GM19463 (cell line): ENCODE measurements at regions not wholly inside any gene's neighbourhood (a gene's known extent, or its start where the extent isn't known, plus 50 kb on each side); places are given as distances from the start of the nearest gene placed in this dataset.
"Not testable (repeated sequence)": the region's sequence is repeated elsewhere in the genome, so short reads cannot be mapped to it uniquely, and the experiment has no call there.

Experiments
- ATAC-seq: cut with Tn5 transposase; IDR thresholded peaks from one replicate; pipeline ENCODE4 v1.9.1; 2021; ENCODE audit warnings: mild to moderate bottlenecking, moderate library complexity; ENCODE audit not compliant: unreplicated experiment

DNA sequence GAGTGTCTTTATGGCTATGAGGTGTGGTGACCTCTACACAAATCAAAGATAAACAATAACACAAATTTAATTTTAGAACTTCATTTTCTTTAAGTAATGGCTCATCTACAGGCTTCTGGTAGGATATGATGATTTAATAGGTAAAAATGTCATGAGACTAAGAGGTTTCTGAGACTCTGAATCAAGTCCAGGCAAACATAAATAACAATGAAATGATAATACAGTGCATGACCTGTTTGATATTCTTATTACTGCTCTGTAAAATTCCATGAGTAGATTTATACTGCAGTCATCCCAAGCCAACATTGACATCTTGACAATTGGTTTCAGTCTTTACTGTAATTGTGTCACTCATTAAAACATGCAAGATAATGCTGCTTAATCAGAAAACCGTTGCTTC is 936.8 kb downstream of the MCTP2 start:
- no peak for ATAC-seq

DNA sequence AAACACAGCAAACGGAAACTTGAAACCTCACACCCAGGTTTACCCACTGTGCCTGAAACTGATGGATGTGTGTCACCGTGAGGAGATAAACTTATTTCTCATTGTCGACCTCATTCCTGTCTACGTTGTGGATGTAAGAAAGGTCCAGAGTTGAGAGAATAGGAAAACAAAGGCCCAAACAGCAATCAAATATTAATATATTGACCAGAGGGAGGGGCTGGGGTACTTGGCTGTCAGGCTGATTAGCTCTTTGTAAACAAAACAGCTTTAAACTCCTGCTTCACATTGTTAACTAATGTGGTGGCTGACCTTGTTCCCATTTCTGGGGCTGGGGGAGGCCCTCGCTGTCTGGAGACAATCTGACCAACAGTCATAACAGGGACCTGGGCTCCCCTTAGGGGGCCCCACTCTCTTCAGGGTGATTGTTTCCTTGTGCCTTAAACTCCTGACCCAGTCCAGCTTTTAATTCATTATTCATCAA is 937.6 kb downstream of the MCTP2 start:
- no peak for ATAC-seq

DNA sequence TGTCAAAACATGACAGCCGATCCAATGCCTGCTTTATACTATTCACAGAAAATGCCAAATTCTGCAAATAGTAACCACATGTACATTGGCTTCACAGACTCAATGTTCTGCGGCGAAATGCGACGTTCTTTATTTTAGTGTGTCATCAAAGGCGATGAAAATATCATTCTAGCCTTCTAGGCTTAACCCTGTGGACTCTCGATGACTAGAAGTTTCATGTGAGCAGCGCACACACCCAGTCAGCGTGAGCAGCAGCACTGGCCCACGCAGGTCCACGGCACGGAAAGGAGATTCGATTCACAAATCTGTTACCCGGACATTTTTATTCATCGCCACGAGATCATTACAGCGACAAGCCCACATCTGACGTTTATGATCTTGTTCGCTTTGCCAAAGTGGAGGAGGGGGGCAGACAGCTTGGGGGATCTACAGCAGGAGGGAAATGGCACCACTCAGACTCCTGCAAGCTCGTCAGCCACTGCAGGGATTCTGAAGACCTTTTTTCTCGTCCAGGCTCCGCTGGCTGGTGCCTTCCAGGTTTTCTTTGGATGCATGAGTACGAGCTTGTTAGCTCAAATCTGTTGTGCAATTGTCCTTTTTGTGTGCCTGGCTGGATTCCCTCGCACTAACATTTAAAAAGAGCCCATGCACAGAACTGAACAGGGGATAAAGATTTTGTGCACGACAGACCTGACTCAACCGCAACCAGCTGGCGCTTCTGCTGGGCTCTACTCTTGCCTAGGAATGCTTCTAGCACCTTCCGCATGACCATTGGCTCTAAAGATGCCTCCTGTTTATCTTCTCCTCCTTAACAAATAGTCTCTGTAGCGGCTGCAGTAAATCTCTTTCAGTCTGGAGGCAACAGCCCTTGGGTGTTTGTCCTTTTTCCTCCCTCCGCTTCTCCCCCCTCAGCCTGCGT is 938.4 kb downstream of the MCTP2 start:
- ATAC-seq, result no peak

DNA sequence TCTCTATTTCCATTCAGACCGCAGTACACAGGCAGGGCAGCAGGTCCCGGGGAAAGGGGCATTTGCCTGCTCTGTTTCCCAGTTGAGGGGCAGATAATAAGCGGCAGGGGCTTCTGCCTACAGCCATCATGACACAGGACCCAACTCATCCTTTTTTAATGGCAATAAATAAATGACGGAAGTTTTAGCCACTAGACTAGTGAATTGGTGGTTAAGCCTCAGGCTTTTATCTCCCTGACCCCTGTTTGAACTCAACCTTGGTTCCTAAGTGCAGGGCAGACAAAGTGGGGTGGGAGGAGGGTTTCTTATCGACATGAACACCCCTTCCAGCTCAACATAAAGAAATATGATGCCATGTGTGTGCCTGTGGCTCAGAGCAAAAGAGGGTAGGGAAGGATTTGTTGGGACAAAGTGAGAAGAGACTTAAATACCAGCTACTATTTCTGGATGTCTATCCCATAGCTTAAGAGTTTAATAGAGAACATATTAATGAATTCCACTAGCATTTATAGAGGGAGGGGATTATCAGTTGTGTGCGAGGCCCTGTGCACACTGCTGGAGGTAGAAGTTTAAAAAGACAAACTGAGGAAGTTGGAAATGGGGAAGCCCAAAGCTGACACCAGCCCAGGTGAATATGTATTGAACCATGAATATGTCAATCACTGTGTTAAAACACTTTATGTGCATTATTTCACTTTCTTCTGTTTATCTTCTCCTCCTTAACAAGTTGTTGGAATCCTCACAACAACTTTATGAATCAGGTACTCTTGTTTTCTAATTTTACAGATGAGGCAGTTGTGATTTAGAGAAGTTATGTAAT is 939.4 kb downstream of the MCTP2 start:
- ATAC-seq, result no peak

DNA sequence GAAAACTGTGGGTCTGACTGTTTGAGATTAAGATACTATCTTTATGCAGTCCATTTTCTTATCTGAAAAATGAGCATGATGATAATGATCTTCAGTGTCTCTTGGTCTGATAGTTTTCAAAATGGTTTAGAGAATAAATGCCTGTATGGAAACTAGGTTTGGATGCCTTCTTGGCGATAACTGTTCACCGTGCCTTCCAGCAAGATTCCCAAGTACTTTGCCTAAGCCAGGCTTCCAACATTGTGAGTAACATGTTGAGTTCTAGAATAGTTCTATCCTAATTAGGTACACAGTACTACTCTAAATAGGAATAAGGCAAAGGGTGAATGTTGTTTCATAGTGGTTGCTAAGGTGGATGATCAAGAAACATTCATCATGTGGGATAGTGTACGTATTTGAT is 940.2 kb downstream of the MCTP2 start:
- ATAC-seq, result no peak

DNA sequence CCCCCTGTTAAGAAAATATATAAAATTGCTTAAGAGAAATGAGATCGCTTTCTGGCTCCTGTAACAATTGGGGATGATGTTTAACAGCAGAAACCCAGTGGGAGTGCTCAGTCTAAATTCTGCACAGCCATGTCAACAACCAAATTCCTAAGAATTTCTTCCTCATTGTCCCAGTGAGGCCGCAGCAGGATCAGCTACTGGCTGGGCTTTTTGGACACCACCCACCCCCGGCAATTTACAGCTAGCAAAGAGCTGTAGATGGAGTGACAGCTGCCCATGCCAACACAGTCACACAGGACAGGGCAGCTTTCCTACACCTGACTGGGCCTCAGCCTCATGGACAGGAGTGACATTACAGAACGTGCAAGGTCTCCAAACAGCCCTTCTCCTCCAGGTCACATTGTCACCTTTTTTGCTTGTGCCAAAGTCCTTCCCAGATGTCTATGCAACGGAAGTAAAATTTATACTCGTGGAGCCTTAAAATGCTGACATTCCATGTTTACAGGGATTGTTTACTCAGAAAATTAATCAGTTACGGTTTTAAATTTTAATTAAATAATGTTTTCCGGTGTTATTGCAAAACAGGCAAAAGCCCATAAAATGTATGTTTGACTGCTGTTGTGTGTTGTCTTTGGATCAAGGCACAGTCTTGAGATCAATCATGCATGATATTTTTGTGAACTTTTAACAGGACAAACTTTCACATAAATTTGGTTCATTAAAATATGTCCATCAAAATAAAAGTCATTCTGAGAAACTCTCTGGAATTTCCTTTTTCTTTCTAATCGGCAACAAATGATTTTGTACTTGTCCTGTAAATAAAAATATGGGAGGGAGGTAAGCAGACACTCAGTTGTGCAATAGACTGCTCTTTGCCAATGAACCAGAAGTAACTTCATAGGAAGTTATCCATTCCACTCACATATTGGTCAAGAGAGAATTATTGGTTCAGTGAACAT is 943.2 kb downstream of the MCTP2 start:
- no peak for ATAC-seq

DNA sequence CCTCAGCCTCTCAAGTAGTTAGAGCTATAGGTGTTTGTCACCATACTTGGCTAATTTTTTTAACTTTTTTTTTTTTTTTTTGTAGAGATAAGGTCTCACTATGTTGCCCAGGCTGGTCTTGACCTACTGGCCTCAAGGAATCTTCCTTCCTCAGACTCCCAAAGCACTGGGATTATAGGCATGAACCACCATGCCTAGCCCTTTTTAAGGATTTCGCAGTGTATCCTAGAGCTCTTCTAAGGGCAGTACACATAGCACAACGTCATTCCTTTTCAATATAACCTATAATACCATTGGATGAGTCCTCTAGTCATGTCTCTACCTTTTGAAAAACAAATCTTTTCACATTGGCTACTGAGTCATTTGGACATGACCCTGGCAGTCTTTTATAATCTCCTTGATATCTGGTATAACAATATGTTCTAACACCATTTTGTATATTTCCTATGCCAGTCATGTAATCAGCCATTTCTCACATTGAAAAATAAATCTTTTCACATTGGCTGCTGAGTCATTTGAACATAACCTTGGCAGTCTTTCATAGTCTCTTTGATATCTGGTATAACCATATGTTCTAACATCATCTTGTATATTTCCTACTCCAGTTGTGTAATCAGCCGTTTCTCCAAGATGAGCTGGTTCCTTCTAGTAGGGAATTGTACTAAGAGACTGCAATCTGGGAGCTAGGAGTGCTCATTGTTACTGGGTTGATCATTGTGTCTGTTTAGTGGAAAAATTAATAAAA is 944.7 kb downstream of the MCTP2 start:
- no peak for ATAC-seq

DNA sequence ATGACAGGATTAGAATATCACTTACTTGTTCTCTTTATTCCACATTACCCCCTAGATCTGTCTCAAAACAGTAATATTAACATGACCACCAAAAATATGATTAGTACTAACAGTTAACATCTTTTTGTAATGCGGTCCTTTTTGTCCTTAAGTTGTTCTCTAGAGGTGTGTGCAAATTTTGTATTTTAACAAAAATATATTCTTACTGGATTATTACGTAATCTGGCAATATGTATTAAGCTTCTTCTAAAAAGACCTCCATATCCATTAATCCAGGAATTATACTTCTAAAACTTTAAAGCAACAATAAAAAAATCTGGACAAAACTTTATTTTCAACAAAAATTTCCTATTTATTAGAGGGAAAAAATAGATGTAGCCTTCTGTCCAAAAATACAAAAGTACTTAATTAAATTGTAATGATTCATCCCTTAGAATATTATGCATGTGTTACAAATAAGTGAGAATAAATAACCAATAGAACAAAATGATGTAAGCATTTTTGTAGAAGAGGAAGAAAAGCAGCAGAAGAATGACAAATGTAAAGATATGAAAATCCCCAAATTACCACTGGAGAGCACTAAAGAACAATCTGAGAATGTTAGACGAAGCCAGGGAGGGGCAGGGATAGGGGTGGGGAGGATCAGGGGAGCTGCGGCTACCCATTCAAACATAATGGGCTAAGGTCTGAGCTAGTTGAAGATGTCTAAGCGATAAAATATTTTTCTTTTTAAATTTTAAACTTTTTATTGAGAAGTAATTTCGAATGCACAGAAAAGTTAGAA is 945.6 kb downstream of the MCTP2 start:
- no peak for ATAC-seq

DNA sequence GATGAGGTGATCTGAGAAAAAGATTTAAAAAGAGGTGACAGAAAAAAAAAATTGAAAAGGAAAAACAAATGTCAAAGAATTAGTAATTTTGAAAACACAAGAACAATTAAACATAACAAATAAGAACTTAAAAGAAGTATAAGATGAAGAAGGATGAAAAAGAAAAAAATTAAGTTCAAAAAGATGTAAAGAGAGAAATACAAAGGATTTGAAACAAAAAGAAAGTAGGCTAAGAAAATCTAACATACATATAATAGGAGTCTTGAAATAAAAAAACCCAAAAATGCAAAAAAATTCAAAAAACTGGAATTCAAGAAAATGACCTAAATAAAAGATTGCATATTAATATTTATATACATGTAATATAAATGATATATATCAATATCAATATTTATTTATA is 949.2 kb downstream of the MCTP2 start:
- ATAC-seq, result no peak

DNA sequence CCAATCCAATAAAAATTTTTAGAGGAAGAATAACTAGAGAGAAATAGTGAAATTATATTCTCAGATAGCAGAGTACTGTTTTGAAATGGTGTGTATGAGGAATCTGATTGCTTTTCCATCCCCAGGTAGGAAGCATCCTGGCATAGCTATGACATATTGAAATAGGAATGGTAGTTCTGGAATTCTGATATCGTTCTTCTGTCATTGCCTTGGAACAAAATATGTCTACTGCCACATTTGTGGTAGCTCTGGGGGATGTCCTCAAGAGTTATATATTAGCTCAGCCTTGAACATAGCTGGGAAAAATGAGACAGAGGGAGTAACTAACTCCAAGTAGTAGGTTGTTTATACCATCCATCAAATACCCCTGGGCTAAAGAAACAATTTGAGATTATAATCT is 950.7 kb downstream of the MCTP2 start:
- no peak for ATAC-seq

DNA sequence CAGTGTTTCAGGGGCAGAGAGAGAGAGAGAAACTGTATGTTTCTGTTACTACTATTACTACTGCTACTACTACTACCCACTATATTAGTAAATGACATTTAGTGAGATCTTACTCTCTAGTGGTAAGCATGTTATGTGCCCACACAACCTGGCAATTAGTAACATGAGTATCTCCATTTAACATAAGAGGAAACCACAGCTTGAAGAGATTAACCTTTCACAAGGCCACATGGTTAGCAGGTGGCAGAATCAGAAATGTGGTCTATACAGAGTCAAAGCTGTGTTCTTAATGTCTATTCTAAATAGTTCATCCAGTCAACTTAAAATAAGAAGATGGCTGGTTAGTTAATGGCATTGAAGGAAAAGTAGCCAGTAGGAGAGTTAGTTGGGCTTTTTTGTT is 961.6 kb downstream of the MCTP2 start:
- ATAC-seq, result no peak

DNA sequence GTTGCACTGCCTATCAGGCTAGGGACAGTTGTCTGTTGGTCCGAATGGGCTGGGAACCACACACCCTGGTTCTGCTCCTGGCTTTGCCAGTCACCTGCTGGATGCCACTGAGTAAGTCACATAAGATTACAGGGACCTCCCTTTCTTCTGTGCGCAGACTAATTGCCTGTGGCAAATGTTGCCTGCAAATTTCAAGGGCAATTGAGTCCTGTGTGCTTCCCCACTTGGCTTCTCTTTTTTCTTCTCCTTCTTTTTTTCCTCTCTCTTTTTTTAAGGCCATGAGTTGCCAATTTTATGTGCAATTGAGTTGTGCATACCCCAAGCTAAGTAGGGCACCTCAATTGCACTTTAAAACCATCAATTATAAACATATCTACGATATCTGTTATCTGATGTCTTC is 963.4 kb downstream of the MCTP2 start:
- ATAC-seq, result no peak

DNA sequence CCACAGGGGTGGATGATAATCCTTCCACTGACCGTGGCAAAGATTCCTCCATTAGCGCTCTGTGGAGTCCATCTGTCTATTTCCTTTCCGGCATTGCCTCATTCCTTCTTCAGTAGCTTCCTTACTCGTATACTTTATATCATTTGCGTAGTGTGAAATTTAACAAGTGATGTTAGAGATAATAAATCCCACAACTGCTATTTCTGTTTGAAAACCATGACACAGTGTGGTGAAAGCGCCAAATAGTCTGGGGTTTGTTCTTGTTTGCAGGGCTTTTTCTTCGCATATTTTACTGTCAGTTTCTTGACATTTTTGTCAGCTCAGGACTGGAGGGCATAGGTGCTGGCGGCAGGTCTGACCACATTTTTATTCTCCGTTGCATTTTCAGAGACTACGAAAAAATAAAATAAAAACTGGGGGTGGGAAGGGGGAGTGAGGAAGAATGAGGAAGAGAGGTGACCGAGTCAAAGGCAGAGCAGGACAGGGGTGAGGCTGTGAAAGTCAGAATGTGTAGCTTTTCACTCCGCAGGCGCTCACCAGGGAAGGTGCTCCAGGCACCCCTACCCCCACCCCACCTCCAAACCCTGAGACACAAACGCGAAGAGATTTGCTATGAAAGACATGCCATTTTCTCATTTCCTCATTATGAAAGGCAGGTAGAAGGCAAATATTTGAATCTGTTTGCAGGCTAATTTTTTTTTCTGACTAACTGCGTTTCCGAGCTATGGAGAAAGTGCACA is 965.0 kb downstream of the MCTP2 start:
- no peak for ATAC-seq

DNA sequence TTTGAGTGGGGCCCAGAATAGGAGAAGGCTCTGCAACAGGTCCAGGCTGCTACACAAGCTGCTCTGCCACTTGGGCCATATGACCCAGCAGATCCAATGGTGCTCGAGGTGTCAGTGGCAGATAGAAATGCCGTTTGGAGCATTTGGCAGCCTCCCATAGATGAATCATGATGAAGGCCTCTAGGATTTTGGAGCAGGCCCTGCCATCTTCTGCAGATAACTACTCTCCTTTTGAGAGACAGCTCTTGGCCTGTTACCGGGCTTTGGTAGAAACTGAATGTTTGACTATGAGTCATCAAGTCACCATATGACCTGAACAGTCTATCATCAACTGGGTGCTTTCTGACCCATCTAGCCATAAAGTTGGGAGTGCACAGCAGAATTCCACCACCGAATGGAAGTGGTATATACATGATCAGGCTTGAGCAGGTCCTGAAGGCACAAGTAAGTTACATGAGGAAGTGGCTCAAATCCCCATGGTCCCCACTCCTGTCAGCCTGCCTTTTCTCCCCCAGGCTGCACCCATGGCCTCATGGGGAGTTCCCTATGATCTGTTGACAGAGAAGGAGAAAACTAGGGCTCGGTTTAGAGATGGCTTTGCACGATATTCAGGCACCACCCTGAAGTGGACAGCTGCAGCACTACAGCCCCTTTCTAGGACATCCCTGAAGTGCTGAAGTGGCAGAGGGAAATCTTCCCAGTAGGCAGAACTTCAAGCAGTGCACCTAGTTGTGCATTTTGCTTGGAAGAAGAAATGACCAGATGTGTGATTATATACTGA is 971.4 kb downstream of the MCTP2 start:
- no peak for ATAC-seq

DNA sequence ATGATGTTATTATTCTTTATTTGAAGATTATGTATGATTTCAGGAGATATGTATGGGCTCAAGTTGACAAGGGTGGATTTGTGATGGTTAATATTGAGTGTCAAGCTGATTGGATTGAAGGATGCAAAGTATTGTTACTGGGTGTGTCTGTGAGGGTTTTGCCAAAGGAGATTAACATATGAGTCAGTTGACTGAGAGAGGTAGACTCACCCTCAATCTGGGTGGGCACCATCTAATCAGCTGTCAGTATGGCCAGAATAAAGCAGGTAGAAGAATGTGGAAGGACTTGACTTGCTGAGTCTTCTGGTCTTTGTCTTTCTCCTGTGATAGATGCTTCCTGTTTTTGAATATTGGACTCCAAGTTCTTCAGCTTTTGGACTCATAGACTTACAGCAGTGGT is 973.7 kb downstream of the MCTP2 start:
- ATAC-seq, result no peak

DNA sequence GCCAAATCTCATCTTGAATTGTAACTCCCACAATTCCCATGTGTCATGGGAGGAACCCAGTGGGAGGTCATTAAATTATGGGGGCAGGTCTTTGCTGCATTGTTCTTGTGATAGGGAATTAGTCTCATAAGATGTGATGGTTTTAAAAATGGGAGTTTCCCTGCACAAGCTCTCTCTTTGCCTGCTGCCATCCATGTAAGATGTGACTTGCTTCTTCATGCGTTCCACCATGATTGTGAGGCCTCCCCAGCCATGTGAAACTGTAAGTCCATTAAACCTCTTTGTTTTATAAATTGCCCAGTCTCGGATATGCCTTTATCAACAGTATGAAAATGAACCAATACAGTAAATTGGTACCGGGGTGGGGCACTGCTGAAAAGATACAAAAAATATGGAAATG is 974.5 kb downstream of the MCTP2 start:
- ATAC-seq, result not testable (repeated sequence)

DNA sequence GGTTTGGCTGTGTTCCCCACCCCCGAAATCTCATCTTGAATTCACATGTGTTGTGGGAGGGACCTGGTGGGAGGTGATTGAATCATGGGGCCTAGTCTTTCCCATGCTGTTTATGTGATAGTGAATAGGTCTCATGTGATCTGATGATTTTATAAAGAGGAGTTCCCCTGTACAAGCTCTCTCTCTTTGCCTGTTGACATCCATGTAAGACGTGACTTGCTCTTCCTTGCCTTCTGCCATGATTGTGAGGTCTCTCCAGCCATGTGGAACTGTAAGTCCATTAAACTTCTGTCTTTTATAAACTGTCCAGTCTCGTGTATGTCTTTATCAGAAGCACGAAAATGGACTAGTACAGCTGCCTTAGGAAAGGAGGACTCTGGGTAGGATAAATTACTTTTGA is 976.7 kb downstream of the MCTP2 start:
- no peak for ATAC-seq

DNA sequence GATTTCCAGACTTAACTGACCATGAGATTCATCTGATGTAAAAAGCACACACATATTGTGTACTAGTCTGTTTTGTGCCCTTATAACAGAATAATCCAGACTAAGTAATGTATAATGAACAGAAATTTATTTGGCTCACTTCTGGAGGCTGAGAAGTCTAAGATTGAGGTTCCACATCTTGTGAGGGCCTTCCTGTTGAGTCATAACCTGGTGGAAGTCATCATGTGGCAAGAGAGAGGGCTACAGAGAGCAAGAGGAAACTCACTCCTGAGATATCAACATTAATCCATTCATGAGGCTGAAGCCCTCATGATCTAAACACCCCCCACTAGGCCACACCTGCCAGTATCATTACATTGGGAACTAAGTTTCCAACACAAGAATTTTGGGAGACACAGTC is 977.6 kb downstream of the MCTP2 start:
- ATAC-seq, result no peak
